IPS-15b (cell line): ENCODE measurements at regions not wholly inside any gene's neighbourhood (a gene's known extent, or its start where the extent isn't known, plus 50 kb on each side); places are given as distances from the start of the nearest gene placed in this dataset.

Experiments used
- H3K27me3 ChIP-seq: one replicate; pipeline ENCODE4 v1.6.1; 2013; ENCODE audit warnings: low read length; ENCODE audit not compliant: control insufficient read depth, insufficient read depth
- H3K36me3 ChIP-seq: one replicate; pipeline ENCODE4 v1.6.1; 2013; ENCODE audit warnings: low read length; ENCODE audit not compliant: control insufficient read depth, insufficient read depth
- H3K4me1 ChIP-seq: one replicate; pipeline ENCODE4 v1.6.1; 2013; ENCODE audit warnings: mild to moderate bottlenecking, low read length; ENCODE audit not compliant: control insufficient read depth, insufficient read depth
- H3K4me3 ChIP-seq: one replicate; pipeline ENCODE4 v1.5.1; 2013; ENCODE audit warnings: low read depth, low read length
- H3K9ac ChIP-seq: one replicate; pipeline ENCODE4 v1.6.1; 2013; ENCODE audit warnings: low read depth, mild to moderate bottlenecking, low read length
- H3K9me3 ChIP-seq: one replicate; pipeline ENCODE4 v1.6.1; 2013; ENCODE audit warnings: mild to moderate bottlenecking, low read length; ENCODE audit not compliant: control insufficient read depth, insufficient read depth

GRCh38 chr15:70260580-70260979 is 162.9 kb upstream of the TLE3 start:
- Histone ChIP-seq H3K36me3 (peaks cover 2% of the 10 kb centered on the region), H3K27me3 (no peaks in the 10 kb centered on the region), H3K9me3 (no peaks in the 10 kb centered on the region), H3K4me3 (no peak overlapping the region), H3K4me1 (peaks cover 2% of the 10 kb centered on the region), H3K9ac (no peak overlapping the region)

GRCh38 chr15:70259640-70260508 is 162.2 kb upstream of the TLE3 start:
- H3K9me3 ChIP-seq, result no peaks in the 10 kb centered on the region
- peaks cover 2% of the 10 kb centered on the region for H3K4me1 ChIP-seq
- no peak overlapping the region for H3K4me3 ChIP-seq
- H3K27me3 ChIP-seq, result no peaks in the 10 kb centered on the region
- H3K36me3 ChIP-seq, result no peaks in the 10 kb centered on the region
- H3K9ac ChIP-seq, result no peak overlapping the region

- H3K4me3 ChIP-seq, result no peak overlapping the region
- H3K4me1 ChIP-seq, result peaks cover 2% of the 10 kb centered on the region
- H3K36me3 ChIP-seq, result no peaks in the 10 kb centered on the region
- H3K9me3 ChIP-seq, result no peaks in the 10 kb centered on the region
- no peaks in the 10 kb centered on the region for H3K27me3 ChIP-seq
- no peak overlapping the region for H3K9ac ChIP-seq
Measured at GRCh38 chr15:70259028-70259424, 161.3 kb upstream of the TLE3 start.

GRCh38 chr15:70258369-70259027 is 160.8 kb upstream of the TLE3 start:
- H3K4me3 ChIP-seq, result no peak overlapping the region
- no peak overlapping the region for H3K9ac ChIP-seq

GRCh38 chr15:70257573-70258248 is 160.0 kb upstream of the TLE3 start:
- Histone ChIP-seq H3K9me3 (no peaks in the 10 kb centered on the region), H3K27me3 (no peaks in the 10 kb centered on the region), H3K4me1 (no peaks in the 10 kb centered on the region), H3K36me3 (no peaks in the 10 kb centered on the region), H3K9ac (no peak overlapping the region), H3K4me3 (no peak overlapping the region)

More at GRCh38 chr15:70258369-70259027, 160.8 kb upstream of the TLE3 start:
- Histone ChIP-seq H3K27me3 (no peaks in the 10 kb centered on the region), H3K36me3 (no peaks in the 10 kb centered on the region), H3K4me1 (peaks cover under 1% of the 10 kb centered on the region), H3K9me3 (no peaks in the 10 kb centered on the region)

- H3K36me3 ChIP-seq, result no peaks in the 10 kb centered on the region
- H3K4me3 ChIP-seq, result no peak overlapping the region
- no peak overlapping the region for H3K9ac ChIP-seq
- H3K4me1 ChIP-seq, result no peaks in the 10 kb centered on the region
- no peaks in the 10 kb centered on the region for H3K27me3 ChIP-seq
- no peaks in the 10 kb centered on the region for H3K9me3 ChIP-seq
Measured at GRCh38 chr15:70257047-70257446, 159.3 kb upstream of the TLE3 start.

- Histone ChIP-seq H3K27me3 (no peaks in the 10 kb centered on the region), H3K36me3 (no peaks in the 10 kb centered on the region), H3K9me3 (no peaks in the 10 kb centered on the region), H3K9ac (no peak overlapping the region), H3K4me1 (no peaks in the 10 kb centered on the region), H3K4me3 (no peak overlapping the region)
Measured at GRCh38 chr15:70254311-70254869, 156.7 kb upstream of the TLE3 start.

- peaks cover 2% of the 10 kb centered on the region for H3K4me1 ChIP-seq
Measured at GRCh38 chr15:70253461-70254156, 155.9 kb upstream of the TLE3 start.

GRCh38 chr15:70252951-70253320 is 155.2 kb upstream of the TLE3 start:
- peaks cover 7% of the 10 kb centered on the region for H3K4me1 ChIP-seq
- H3K4me3 ChIP-seq, result no peak overlapping the region
- no peak overlapping the region for H3K9ac ChIP-seq
- no peaks in the 10 kb centered on the region for H3K9me3 ChIP-seq
- H3K27me3 ChIP-seq, result no peaks in the 10 kb centered on the region
- no peaks in the 10 kb centered on the region for H3K36me3 ChIP-seq

More at GRCh38 chr15:70253461-70254156, 155.9 kb upstream of the TLE3 start:
- no peaks in the 10 kb centered on the region for H3K27me3 ChIP-seq
- H3K9ac ChIP-seq, result no peak overlapping the region
- no peaks in the 10 kb centered on the region for H3K36me3 ChIP-seq
- no peaks in the 10 kb centered on the region for H3K9me3 ChIP-seq
- H3K4me3 ChIP-seq, result no peak overlapping the region

- Histone ChIP-seq H3K4me3 (no peak overlapping the region), H3K27me3 (no peaks in the 10 kb centered on the region), H3K36me3 (no peaks in the 10 kb centered on the region), H3K9me3 (no peaks in the 10 kb centered on the region), H3K4me1 (peaks cover 7% of the 10 kb centered on the region), H3K9ac (no peak overlapping the region)
Measured at GRCh38 chr15:70252056-70252950, 154.6 kb upstream of the TLE3 start.
